K562 (cell line): ENCODE measurements at regions not wholly inside any gene's neighbourhood (a gene's known extent, or its start where the extent isn't known, plus 50 kb on each side); places are given as distances from the start of the nearest gene placed in this dataset.

Experiments
- CBFB ChIP-seq: sonication (generic); formaldehyde crosslinking; IDR thresholded peaks from 2 replicates; pipeline ENCODE4 v1.4.0; 2020; ENCODE audit warnings: mild to moderate bottlenecking, missing genetic modification reagents
- FOXP4 ChIP-seq: sonication (generic); formaldehyde crosslinking; IDR thresholded peaks from 2 replicates; pipeline ENCODE4 v1.8.0; 2022; ENCODE audit warnings: mild to moderate bottlenecking, missing genetic modification reagents, borderline replicate concordance
- HEY1 ChIP-seq: fragments of 250-450 bp; sonication (Bioruptor Pico); IDR thresholded peaks from 2 replicates; pipeline ENCODE4 v1.5.0; 2020; ENCODE audit warnings: mild to moderate bottlenecking, moderate library complexity, borderline replicate concordance
- TEAD2 ChIP-seq: fragments of 450-650 bp; IDR thresholded peaks from 2 replicates; pipeline ENCODE4 v1.6.1; 2016; ENCODE audit warnings: missing genetic modification characterization, control low read depth, missing compliant biosample characterization
- TSC22D4 ChIP-seq: fragments of 450-650 bp; IDR thresholded peaks from 2 replicates; pipeline ENCODE4 v1.6.1; 2016; ENCODE audit warnings: missing genetic modification characterization, missing biosample characterization, control low read depth
- VEZF1 ChIP-seq: fragments of 200-800 bp; sonication (Bioruptor generic); IDR thresholded peaks from 2 replicates; pipeline ENCODE4 v1.6.1; 2017; ENCODE audit warnings: missing genetic modification characterization, missing compliant biosample characterization
- ZBTB33 ChIP-seq: sonication (generic); formaldehyde crosslinking; IDR thresholded peaks from 2 replicates; pipeline ENCODE4 v1.8.1; 2023; ENCODE audit warnings: mild to moderate bottlenecking, missing genetic modification reagents
- ZEB2 ChIP-seq: fragments of 450-650 bp; IDR thresholded peaks from 2 replicates; pipeline ENCODE4 v1.6.1; 2016
- ZNF212 ChIP-seq: fragments of 450-650 bp; formaldehyde crosslinking; IDR thresholded peaks from 2 replicates; pipeline ENCODE4 v1.4.0; 2020; ENCODE audit warnings: mild to moderate bottlenecking

GRCh38 chr7:130909161-130909836 is 175.3 kb upstream of the KLF14 start (continued):
- TF ChIP-seq FOXP4 (0 out of 2 replicates have a peak, but pooled peaks have one; percentile 39), CBFB (CRISPR knock-in tag) (peak; percentile 79; the same call in 1 of the 2 replicates), ZEB2 (0 out of 2 replicates have a peak, but pooled peaks have one; percentile 20), ZBTB33 (CRISPR knock-in tag) (peak; percentile 98), TEAD2 (tag) (no peak), ZNF212 (CRISPR knock-in tag) (no peak), TSC22D4 (tag) (0 out of 2 replicates have a peak, but pooled peaks have one; percentile 44), HEY1 (CRISPR knock-in tag) (no peak), VEZF1 (CRISPR knock-in tag) (0 out of 2 replicates have a peak, but pooled peaks have one; percentile 29)
- TF ChIP-seq, all 486 proteins: peak for 16
